Body of pancreas (tissue), 4 donors: ENCODE measurements at regions not wholly inside any gene's neighbourhood (a gene's known extent, or its start where the extent isn't known, plus 50 kb on each side); places are given as distances from the start of the nearest gene placed in this dataset.

Experiments used
- POLR2A ChIP-seq, 3 donors: fragments of 450-650 bp; IDR thresholded peaks; one replicate each; pipeline ENCODE4 v1.6.1; 2016; ENCODE audit warnings: antibody characterized with exemption in 3 of 3, mild to moderate bottlenecking in 2 of 3
- TF ChIP-seq, protein P1 (sequence below), 7 experiments: fragments of 450-650 bp in 4 of 7; fragments of 200-600 bp in 3 of 7; sonication (generic) in 3 of 7; IDR thresholded peaks; one replicate each; pipeline ENCODE4 v1.5.1; 2016 to 2019; ENCODE audit warnings: antibody characterized with exemption in 7 of 7

DNA sequence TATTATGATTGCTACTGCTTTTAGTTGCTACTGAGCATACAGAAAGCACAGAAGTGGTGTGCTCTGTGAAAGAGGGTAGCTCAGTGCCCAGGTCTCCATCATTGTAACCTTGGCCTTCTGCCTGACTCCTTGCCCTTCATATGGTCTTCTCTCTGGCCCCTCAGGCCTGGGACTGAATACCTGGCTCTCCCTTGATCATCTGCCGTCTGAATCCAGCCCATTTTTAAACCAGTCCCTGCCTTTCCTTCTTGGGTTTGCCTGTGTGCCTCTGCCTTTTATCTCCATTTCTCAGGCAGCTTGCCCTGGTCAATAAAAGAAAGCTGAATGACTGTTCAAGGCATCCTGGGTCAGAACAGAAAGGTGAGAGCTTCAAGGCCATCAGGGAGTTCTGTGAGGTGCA is 109.1 kb upstream of the ZNF438 start:
- TF ChIP-seq, protein P1, sequence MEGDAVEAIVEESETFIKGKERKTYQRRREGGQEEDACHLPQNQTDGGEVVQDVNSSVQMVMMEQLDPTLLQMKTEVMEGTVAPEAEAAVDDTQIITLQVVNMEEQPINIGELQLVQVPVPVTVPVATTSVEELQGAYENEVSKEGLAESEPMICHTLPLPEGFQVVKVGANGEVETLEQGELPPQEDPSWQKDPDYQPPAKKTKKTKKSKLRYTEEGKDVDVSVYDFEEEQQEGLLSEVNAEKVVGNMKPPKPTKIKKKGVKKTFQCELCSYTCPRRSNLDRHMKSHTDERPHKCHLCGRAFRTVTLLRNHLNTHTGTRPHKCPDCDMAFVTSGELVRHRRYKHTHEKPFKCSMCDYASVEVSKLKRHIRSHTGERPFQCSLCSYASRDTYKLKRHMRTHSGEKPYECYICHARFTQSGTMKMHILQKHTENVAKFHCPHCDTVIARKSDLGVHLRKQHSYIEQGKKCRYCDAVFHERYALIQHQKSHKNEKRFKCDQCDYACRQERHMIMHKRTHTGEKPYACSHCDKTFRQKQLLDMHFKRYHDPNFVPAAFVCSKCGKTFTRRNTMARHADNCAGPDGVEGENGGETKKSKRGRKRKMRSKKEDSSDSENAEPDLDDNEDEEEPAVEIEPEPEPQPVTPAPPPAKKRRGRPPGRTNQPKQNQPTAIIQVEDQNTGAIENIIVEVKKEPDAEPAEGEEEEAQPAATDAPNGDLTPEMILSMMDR (IDR thresholded peaks at IDR 0.05): no peak
- no peak for TF ChIP-seq POLR2A (IDR thresholded peaks at IDR 0.05)
